Adrenal gland (tissue), 5 donors: ENCODE measurements at regions not wholly inside any gene's neighbourhood (a gene's known extent, or its start where the extent isn't known, plus 50 kb on each side); places are given as distances from the start of the nearest gene placed in this dataset.

Experiments used
- CTCF ChIP-seq, 6 experiments: fragments of 450-650 bp in 4 of 6; fragments of 200-600 bp in 2 of 6; sonication (generic) in 1 of 6; IDR thresholded peaks; 1 replicate in 5 of 6; 2 replicates in 1 of 6; pipeline versions ENCODE4 v1.5.1 to v1.8.0; 2016 to 2021; ENCODE audit warnings: antibody characterized with exemption in 6 of 6, mild to moderate bottlenecking in 2 of 6, moderate library complexity in 1 of 6
- POLR2A ChIP-seq, 2 donors: fragments of 450-650 bp; IDR thresholded peaks; one replicate each; pipeline ENCODE4 v1.6.1; 2017; ENCODE audit warnings: antibody characterized with exemption in 2 of 2, mild to moderate bottlenecking in 2 of 2, moderate library complexity in 1 of 2
- donor health status: DM: no; HTN: no; CAD: no.

GRCh38 chr4:158006990-158007389, 165.8 kb downstream of the GASK1B start:
- TF ChIP-seq CTCF (IDR thresholded peaks at IDR 0.05) (no peak), POLR2A (IDR thresholded peaks at IDR 0.05) (no peak)
